PC-9 (cell line): ENCODE measurements at regions not wholly inside any gene's neighbourhood (a gene's known extent, or its start where the extent isn't known, plus 50 kb on each side); places are given as distances from the start of the nearest gene placed in this dataset.
"Not testable (repeated sequence)": the region's sequence is repeated elsewhere in the genome, so short reads cannot be mapped to it uniquely, and the experiment has no call there.

Experiments used
- BruUV-seq: library from RNA; stranded (reverse); fragments of 400-500 nt; replicated peaks from 2 replicates; lab custom pipeline; 2021; lab: Mats Ljungman, UMichigan
- CTCF ChIA-PET: fragments of 300-600 bp; sonication (Branson Sonifier 250); formaldehyde crosslinking; loops from one replicate; lab custom pipeline; 2022; ENCODE audit warnings: antibody characterized with exemption; lab: Charles Lee
- POLR2A ChIA-PET: fragments of 300-600 bp; sonication (Branson Sonifier 250); formaldehyde crosslinking; loops from one replicate; lab custom pipeline; 2022; ENCODE audit warnings: antibody characterized with exemption; ENCODE audit not compliant: unreplicated experiment; lab: Charles Lee
- DNase-seq, 2 experiments: peaks; one replicate each; pipeline versions ENCODE4 v3.0.0 to v3.0.0-alpha.2; 2015 to 2022; ENCODE audit warnings: mixed read lengths in 1 of 2
- H2AFZ ChIP-seq: fragments of 200-600 bp; sonication (generic); 2 replicates; pipeline ENCODE4 v1.8.1; 2017; ENCODE audit warnings: antibody characterized with exemption
- H3F3A ChIP-seq: fragments of 200-600 bp; sonication (generic); 2 replicates; pipeline ENCODE4 v1.8.1; 2017; ENCODE audit warnings: antibody characterized with exemption, mild to moderate bottlenecking, low read depth; ENCODE audit not compliant: insufficient read depth
- H3K27ac ChIP-seq: fragments of 200-600 bp; sonication (generic); 2 replicates; pipeline ENCODE4 v1.6.1; 2016; ENCODE audit warnings: mixed run types
- H3K27me3 ChIP-seq: fragments of 200-600 bp; sonication (generic); 2 replicates; pipeline ENCODE4 v1.6.1; 2016; ENCODE audit warnings: low read depth, mixed run types; ENCODE audit not compliant: insufficient read depth
- H3K36me3 ChIP-seq: fragments of 200-600 bp; sonication (generic); 2 replicates; pipeline ENCODE4 v1.6.1; 2016; ENCODE audit warnings: low read depth, mixed run types
- H3K4me1 ChIP-seq: fragments of 200-600 bp; sonication (generic); replicated peaks from 2 replicates; pipeline ENCODE4 v1.6.1; 2016; ENCODE audit warnings: mixed run types; ENCODE audit not compliant: insufficient read depth
- H3K4me2 ChIP-seq: fragments of 200-600 bp; sonication (generic); 2 replicates; pipeline ENCODE4 v1.6.1; 2017; ENCODE audit warnings: mixed run types
- H3K4me3 ChIP-seq: fragments of 200-600 bp; sonication (generic); 2 replicates; pipeline ENCODE4 v1.6.1; 2016; ENCODE audit warnings: mixed run types
- H3K79me2 ChIP-seq: fragments of 200-600 bp; sonication (generic); 2 replicates; pipeline ENCODE4 v1.6.1; 2017; ENCODE audit warnings: low read depth, mixed run types
- H3K9me2 ChIP-seq: fragments of 200-600 bp; sonication (generic); 2 replicates; pipeline ENCODE4 v1.8.1; 2017; ENCODE audit warnings: mild to moderate bottlenecking; ENCODE audit not compliant: insufficient read depth
- H3K9me3 ChIP-seq: fragments of 200-600 bp; sonication (generic); 2 replicates; pipeline ENCODE4 v1.8.1; 2016; ENCODE audit warnings: low read depth; ENCODE audit not compliant: insufficient read depth
- H4K20me1 ChIP-seq: fragments of 200-600 bp; sonication (generic); 2 replicates; pipeline ENCODE4 v1.8.1; 2017; ENCODE audit not compliant: insufficient read depth
- CTCF ChIP-seq: fragments of 200-600 bp; sonication (generic); conservative IDR thresholded peaks from 2 replicates; pipeline ENCODE4 v1.6.1; 2017; ENCODE audit warnings: mixed run types, antibody characterized with exemption, mild to moderate bottlenecking, moderate library complexity
- EZH2 ChIP-seq: fragments of 200-600 bp; sonication (generic); IDR thresholded peaks from 2 replicates; pipeline ENCODE4 v1.8.0; 2017; ENCODE audit warnings: antibody characterized with exemption, low read depth
- intact Hi-C: fragments of 100-400 bp; cut with micrococcal nuclease; formaldehyde crosslinking; loops from one replicate; pipeline ENCODE4 v1.10.0; 2022; ENCODE audit not compliant: unreplicated experiment

GRCh38 chr14:81594012-81594411 is 60.4 kb upstream of the SEL1L start:
- H3K9me3 ChIP-seq: no peaks in the 10 kb centered on the region
- no peak for DNase-seq
- H3K79me2 ChIP-seq: no peaks in the 10 kb centered on the region
- H4K20me1 ChIP-seq: no peaks in the 10 kb centered on the region
- ChIA-PET CTCF (no interaction called here), POLR2A (no interaction called here)
- BruUV-seq: no TSS peak
- H3F3A ChIP-seq: no peaks in the 10 kb centered on the region
- H3K4me1 ChIP-seq: no peaks in the 10 kb centered on the region
- H3K36me3 ChIP-seq: no peaks in the 10 kb centered on the region
- H3K4me2 ChIP-seq: no peak overlapping the region
- no peak overlapping the region for H3K27ac ChIP-seq
- no peak for TF ChIP-seq EZH2
- no peak for TF ChIP-seq CTCF
- no peak overlapping the region for H3K4me3 ChIP-seq
- H3K9me2 ChIP-seq: no peaks in the 10 kb centered on the region
- no peak overlapping the region for H2AFZ ChIP-seq
- H3K27me3 ChIP-seq: peaks cover 6% of the 10 kb centered on the region; the same call in 1 of the 2 replicates
- intact Hi-C loops: no loop called here

GRCh38 chr14:81605660-81606059 is 72.0 kb upstream of the SEL1L start:
- Histone ChIP-seq H3K9me2 (no peaks in the 10 kb centered on the region), H3K79me2 (no peaks in the 10 kb centered on the region), H4K20me1 (no peaks in the 10 kb centered on the region), H3K36me3 (no peaks in the 10 kb centered on the region), H3F3A (no peaks in the 10 kb centered on the region), H3K4me3 (no peak overlapping the region), H2AFZ (no peak overlapping the region), H3K4me2 (no peak overlapping the region), H3K27me3 (peaks cover 19% of the 10 kb centered on the region; the same call in 1 of the 2 replicates), H3K4me1 (no peaks in the 10 kb centered on the region), H3K27ac (no peak overlapping the region), H3K9me3 (no peaks in the 10 kb centered on the region)
- no TSS peak for BruUV-seq
- DNase-seq: no peak
- POLR2A ChIA-PET: no interaction called here
- intact Hi-C loops: no loop called here
- no peak for TF ChIP-seq CTCF
- TF ChIP-seq EZH2: no peak
- CTCF ChIA-PET: no interaction called here

- intact Hi-C loops: no loop called here
- no TSS peak for BruUV-seq
- Histone ChIP-seq H3K27ac (no peak overlapping the region), H3K9me2 (no peaks in the 10 kb centered on the region), H3K79me2 (no peaks in the 10 kb centered on the region), H4K20me1 (no peaks in the 10 kb centered on the region), H3K9me3 (no peaks in the 10 kb centered on the region), H3F3A (no peaks in the 10 kb centered on the region), H3K4me3 (no peak overlapping the region), H2AFZ (no peak overlapping the region), H3K4me1 (no peaks in the 10 kb centered on the region), H3K36me3 (no peaks in the 10 kb centered on the region), H3K4me2 (no peak overlapping the region), H3K27me3 (no peaks in the 10 kb centered on the region)
- DNase-seq: no peak
- no peak for TF ChIP-seq CTCF
- no peak for TF ChIP-seq EZH2
- POLR2A ChIA-PET: no interaction called here
- CTCF ChIA-PET: no interaction called here
These were observed 79.8 kb upstream of the SEL1L start for GRCh38 chr14:81613341-81614045.

GRCh38 chr14:81614302-81614701 is 80.6 kb upstream of the SEL1L start:
- H4K20me1 ChIP-seq, CTCF ChIA-PET, POLR2A ChIA-PET, BruUV-seq, H3K4me2 ChIP-seq, H3K9me3 ChIP-seq, H3K27me3 ChIP-seq, intact Hi-C loops, DNase-seq, H3K4me1 ChIP-seq, H3K9me2 ChIP-seq, H3K27ac ChIP-seq, H3K79me2 ChIP-seq, H2AFZ ChIP-seq, H3F3A ChIP-seq, H3K36me3 ChIP-seq, H3K4me3 ChIP-seq: not testable (repeated sequence)
